GM18517 (cell line): ENCODE measurements at regions not wholly inside any gene's neighbourhood (a gene's known extent, or its start where the extent isn't known, plus 50 kb on each side); places are given as distances from the start of the nearest gene placed in this dataset.

ENCODE experiments used
- ATAC-seq: cut with Tn5 transposase; IDR thresholded peaks from one replicate; pipeline ENCODE4 v1.9.1; 2021; ENCODE audit warnings: mild to moderate bottlenecking, moderate library complexity; ENCODE audit not compliant: unreplicated experiment

- no peak for ATAC-seq
Measured at GRCh38 chr4:89438102-89438831, 130.7 kb upstream of the GPRIN3 start.

- peak; percentile 76 for ATAC-seq
Measured at GRCh38 chr4:89434364-89434988, 126.9 kb upstream of the GPRIN3 start.

DNA sequence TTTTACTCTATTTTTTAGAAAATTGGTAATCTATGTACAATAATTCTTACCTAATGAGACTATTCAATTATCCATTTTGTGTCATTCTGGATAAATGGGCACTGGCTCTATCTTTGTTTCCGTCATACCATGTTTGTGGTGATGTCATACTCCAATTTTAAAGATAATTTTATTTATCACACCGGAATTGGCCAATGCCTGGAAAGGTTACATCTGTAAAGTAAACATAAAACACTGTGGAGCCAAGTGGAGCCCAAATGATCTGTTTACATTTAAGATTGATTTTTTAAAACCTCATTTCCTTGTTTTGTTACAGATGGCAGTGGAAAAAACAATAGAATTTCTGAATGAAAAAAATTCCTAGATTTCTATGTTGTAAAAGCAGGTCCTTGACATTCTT, 120.2 kb upstream of the GPRIN3 start:
- no peak for ATAC-seq

DNA sequence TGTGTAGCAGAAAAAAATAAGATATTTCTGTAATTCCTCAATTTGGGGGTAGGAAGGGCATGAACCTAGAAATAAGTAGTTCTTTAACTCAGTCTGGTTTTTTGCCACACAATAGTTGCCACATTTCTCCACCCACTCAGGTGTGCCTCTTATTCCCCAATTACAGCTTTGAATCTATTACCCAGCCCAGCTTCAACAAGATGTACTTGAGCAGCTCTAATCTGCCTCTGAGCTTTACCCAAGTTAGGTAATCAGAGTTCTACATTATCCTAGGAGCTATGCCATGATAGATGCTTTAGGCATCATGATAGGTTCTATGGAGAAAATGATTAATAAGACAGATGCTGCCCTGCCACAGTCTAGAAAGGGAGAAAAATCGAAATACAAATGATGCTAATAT, 117.4 kb upstream of the GPRIN3 start:
- no peak for ATAC-seq

DNA sequence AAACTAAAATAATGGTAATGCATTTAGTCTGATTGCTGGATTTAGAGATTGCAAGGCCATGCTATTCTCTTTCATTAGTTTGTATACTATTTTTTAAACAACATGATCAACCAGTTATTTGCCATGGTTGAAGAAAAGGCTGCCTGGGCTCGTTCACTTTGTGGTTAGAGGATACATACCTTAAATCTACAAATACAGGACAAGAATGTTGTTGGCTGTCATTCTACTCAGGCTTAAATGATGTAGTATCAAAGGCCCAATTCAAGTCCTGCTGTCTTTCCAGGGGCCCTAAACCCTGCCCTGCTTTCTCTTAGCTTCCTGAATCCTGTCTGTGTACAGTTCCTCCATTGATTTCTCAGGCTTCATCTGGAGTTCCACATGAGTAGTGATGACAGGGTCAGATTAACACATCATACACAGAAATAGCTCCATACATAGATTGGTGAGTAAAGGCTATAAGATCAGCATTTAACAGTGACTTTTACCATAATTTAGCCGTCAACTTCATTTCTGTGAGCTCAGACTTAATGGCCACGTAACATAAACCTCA, 114.9 kb upstream of the GPRIN3 start:
- no peak for ATAC-seq

DNA sequence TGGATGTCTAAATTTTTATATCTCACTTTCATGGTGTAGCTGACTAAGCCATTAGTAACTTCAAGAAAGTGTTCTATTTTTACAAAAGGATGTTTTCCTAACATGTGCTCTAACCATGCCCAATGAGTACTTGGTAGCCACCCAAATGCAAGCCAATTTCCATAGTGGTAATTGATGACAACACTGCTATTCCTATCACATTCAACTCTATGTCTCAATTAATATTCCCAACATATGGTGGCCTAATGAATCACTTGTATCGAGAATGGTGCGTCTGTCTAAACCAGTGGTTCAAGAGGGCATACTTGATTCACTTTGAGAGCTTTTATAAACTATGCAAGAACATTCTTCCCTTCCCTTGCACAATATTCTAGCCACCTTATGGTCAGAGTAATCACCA, 112.9 kb upstream of the GPRIN3 start:
- ATAC-seq: no peak

- no peak for ATAC-seq
Measured at GRCh38 chr4:89419111-89419695, 111.6 kb upstream of the GPRIN3 start.

GRCh38 chr4:89416960-89417359, 109.4 kb upstream of the GPRIN3 start:
- ATAC-seq: no peak

DNA sequence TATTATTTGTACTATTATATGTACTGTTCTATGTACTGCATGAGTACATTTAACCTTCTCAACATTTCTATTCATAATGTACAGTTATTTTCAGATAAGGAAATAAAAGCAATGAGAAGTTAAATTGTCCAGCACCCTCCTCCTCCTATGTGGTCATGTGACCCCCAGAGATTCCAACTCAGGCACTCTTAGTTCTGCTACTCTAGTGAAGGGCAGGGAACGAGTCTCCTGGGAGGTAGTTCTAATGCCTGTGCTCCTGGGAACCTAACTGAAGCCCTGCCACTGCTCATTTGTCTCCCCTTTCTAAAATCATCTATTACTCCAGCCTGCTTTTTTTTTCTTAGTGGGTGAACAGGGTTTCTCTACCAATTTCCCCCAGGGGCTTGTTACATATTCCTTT, 105.9 kb upstream of the GPRIN3 start:
- no peak for ATAC-seq

DNA sequence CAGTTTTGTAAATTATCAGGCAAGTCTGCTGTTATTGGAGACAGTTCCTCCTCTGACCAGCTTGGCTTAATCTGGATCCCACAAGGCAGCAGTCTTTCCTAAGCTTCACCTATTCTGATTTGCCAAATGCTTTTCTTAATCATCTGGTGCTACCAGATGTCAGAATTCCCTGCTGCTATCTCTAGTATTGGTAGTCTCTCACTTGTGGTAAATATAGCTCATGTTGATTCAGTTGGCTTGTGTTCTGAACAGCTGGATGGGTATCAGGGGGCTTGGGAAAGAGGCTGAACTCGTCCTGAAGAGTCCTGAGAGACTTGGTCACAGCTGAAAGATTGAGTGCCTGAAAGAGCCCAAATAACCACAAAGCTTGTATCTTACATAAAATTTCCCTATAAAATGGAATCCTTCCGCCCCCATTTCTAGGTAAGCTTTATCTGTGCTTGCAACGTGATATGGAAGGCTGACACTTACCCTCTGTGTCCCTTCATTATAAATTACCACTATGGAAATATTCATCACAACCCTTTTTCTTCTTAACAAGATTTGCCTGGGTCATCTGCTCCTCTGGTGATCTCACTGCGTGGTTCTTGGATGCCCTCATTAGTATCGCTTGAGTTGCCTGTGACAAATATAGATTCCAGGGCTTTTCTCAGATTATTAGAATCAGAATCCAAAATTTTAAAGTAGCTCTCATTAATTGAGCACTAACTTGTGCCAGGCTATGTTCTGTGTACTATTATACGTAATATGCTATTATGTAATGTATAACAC, 104.1 kb upstream of the GPRIN3 start:
- no peak for ATAC-seq

DNA sequence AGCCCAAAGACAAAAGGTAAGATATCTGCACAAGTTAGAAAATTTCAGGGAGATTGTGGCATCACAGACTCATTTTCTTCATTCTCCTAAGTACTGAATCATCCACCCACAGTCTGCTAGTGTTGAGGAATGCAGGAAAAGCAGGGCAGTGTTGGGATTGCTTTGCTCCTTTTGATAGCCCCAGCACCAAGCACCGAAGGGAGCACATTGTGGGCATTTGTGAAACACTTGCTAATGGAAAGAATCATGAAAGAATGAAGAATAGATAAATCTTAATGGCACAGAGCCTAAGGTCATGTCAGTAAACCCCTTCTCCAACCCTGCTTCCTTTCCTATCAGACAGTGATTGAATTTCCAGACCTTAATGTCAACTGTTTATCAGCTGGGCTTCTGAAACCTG, 103.1 kb upstream of the GPRIN3 start:
- ATAC-seq: no peak

DNA sequence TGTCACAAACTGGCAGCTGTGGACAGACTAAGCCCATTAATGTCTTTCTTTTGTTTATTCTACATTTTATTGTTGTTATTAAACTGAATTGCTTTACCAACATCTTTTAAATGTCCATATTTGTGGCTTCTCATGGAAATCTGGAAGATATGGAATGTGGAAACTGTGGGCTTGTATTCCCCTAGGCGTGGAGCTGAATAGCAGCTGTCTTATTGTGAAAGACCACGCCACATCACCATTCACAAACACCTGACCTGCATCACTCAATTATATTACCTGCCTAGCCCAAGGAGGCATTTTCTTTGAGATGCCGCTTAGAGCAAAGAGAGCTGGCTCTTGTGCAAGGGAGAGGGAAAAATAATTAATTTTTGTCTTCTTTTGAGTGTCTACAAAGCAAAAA, 96.9 kb upstream of the GPRIN3 start:
- ATAC-seq: no peak

DNA sequence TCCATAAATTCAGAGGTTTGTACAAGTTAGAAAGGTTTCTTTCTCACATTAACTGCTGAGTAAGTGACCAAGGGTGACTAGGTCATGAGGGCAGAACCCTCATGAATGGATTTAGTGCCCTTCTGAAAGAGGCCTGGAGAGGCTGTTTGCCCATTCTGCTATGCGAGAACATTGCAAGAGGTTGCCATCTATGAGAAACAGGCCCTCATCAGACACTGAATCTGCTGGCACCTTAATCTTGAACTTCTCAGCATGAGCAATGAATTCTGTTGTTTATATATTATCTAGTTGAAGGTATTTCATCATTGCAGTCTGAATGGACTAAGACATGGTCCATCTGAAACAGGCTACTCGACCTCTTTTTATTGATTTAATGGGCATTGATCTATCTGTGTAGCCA, 96.2 kb upstream of the GPRIN3 start:
- ATAC-seq: no peak

DNA sequence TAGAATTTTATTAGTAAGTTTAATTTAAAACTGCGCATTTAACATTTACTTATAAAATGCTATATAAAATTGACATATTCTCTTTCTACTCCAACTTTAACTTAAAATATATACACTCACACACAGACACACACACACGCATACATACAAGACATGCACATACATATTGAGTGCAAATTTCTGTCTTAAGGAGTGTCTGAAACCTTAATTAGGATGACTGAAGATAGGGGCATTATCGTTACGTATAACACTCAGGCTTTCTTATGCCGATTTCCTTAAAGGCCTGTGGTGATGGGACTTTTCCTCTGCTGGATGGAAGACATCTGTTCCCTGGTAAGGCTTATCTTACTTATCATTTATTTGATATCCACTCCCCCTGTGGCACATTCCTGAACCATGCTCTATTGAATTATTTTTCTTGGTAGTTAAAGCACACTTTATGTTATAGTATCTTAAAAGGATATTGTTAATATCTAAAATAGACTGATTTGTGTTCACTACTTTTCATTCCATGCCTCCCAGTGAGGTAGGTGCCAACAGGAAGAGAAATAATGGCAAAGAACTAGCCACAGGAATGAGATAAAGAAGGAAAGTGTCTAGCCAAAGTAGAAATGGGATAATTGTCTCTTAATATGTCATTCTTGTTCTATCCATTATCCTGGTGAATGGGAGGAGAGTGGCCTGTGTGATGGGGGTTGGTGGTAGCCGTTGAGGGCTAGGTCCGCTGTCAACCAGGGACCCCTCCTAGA, 92.9 kb upstream of the GPRIN3 start:
- ATAC-seq: no peak

DNA sequence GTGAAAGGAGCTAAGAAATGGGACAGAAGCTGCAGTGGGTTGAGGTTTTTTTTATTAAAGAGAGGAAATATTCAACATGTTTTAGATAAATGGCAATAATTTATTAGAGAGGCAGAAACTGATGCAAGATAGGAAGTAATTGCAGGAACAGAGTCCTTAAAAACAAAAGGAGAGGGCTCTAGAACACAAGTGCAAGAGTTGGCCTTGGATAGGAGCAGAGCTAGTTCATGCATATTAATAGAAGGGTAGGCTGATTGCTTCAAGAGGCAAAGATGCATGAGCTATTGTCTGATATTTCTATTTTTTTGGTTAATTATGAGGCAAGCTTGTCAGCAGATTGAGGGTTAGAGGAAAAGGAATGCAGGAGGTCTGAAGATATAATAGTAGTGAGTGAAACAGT, 91.0 kb upstream of the GPRIN3 start:
- ATAC-seq: no peak

DNA sequence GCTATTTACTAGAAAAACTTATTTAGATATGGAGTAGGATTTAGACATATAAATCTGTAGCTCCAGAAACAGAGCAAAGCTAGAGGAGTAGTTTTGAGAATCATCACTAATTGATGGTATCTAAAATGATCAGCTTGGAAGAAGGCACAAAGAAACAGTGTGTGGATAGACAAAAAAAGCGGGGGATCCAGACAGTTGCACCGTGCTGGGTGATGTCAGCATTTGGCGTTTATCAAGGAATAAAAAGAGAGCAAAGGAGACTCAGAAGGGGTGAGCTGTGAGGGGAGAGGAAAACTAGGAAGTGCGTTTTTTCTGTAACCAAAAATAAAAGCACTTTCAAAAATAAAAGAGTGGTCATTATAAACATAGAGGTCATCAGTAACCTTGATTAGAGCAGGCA, 90.5 kb upstream of the GPRIN3 start:
- no peak for ATAC-seq

DNA sequence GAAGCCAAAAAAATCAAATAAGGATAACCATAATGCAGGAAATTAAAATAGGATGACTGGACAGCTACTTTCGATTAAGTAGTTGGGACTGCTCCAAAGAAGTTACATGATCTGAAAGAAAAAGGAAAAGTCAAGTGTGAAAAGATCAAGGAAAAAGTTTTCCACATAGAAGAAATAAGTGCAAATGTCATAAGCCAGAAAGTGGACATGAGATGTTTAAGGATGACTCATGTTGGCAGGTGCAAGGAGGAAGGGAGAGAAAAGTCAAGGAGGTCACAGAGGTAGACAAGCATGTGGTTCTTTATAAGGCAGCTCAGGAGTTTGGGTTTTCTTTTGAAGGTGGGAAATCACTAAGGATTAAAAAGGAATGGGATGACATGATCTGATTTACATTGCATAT, 89.8 kb upstream of the GPRIN3 start:
- ATAC-seq: no peak

DNA sequence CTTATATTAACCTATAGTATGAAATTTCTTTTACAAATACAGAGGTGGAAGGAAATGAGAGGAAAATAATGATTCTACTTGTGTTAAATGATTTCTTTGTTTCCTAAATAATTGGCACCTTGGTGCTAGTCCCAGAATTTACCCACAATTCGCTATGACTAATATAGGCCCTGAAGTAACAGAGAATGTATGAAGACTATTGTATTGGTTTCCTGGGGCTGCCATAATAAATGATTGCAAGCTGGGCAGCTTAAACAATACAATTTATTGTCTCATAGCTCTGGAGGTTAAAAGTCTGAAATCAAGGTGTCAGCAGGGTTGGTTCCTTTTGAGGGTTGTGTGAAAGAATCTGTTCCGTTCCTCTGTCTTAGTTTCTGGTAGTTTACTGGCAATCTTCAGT, 74.8 kb upstream of the GPRIN3 start:
- no peak for ATAC-seq

- no peak for ATAC-seq
Measured at GRCh38 chr4:89380980-89381379, 73.4 kb upstream of the GPRIN3 start.

DNA sequence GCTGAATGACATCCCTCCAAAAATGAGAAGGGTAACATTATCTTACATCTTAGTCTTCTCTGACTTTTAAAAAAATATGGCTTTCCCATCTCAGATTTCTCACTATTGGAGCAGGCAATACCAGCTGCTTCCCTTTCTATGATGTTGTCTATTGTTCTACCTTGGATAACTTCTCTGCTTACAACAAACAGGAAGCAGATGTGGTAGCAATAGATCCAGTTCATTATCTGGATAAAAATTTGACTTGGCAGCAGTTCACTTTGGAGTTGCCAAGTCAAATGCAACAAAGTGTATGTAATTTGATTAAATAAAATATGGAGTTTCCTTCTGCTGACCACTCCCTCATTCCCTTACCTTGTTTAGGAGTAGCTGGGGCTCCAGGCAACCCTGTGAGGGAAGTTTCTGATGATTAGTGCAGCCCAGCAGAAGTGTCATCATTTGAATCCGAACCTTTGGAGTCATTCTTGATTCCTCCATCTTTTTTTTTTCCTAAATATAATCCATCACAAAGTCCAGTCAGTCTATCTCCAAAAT, 72.0 kb upstream of the GPRIN3 start:
- no peak for ATAC-seq

- ATAC-seq: no peak
Measured at GRCh38 chr4:89373394-89373793, 65.8 kb upstream of the GPRIN3 start.
